ENCODE measurements at regions not wholly inside any gene's neighbourhood (a gene's known extent, or its start where the extent isn't known, plus 50 kb on each side); places are given as distances from the start of the nearest gene placed in this dataset.

- TF ChIP-seq ZNF217 (IDR thresholded peaks at IDR 0.05) (no peak), POLR2A (IDR thresholded peaks at IDR 0.05; ENCODE audit: low read depth, low read length) (no peak)
Measured at GRCh38 chr2:133711201-133711600, 142.9 kb upstream of the NCKAP5 start.

Measured in GM12878 (cell line).